NCI-H2196 (cell line): ENCODE measurements at regions not wholly inside any gene's neighbourhood (a gene's known extent, or its start where the extent isn't known, plus 50 kb on each side); places are given as distances from the start of the nearest gene placed in this dataset.

Experiments
- DNase-seq: peaks from one replicate; lab custom pipeline; 2025; ENCODE audit not compliant: unreplicated experiment; lab: John Stamatoyannopoulos, UW

- no peak for DNase-seq
Measured at GRCh38 chr6:11332463-11332862, 100.0 kb upstream of the NEDD9 start.

- DNase-seq: no peak
Measured at GRCh38 chr6:11331111-11331510, 98.6 kb upstream of the NEDD9 start.

- no peak for DNase-seq
Measured at GRCh38 chr6:11330413-11330760, 97.9 kb upstream of the NEDD9 start.

GRCh38 chr6:11329726-11330412 lies 97.4 kb upstream of the NEDD9 start:
- DNase-seq: no peak

GRCh38 chr6:11328613-11329247 lies 96.3 kb upstream of the NEDD9 start:
- no peak for DNase-seq

- no peak for DNase-seq
Measured at GRCh38 chr6:11327961-11328360, 95.5 kb upstream of the NEDD9 start.

GRCh38 chr6:11326116-11326515 lies 93.6 kb upstream of the NEDD9 start:
- no peak for DNase-seq

GRCh38 chr6:11324453-11325015 lies 92.1 kb upstream of the NEDD9 start:
- no peak for DNase-seq

- no peak for DNase-seq
Measured at GRCh38 chr6:11323666-11324452, 91.4 kb upstream of the NEDD9 start.

GRCh38 chr6:11322252-11322885 lies 89.9 kb upstream of the NEDD9 start:
- DNase-seq: no peak

GRCh38 chr6:11320914-11321597 lies 88.6 kb upstream of the NEDD9 start:
- no peak for DNase-seq

- no peak for DNase-seq
Measured at GRCh38 chr6:11318835-11319813, 86.7 kb upstream of the NEDD9 start.

GRCh38 chr6:11317885-11318771 lies 85.7 kb upstream of the NEDD9 start:
- peak; percentile 25 for DNase-seq

- DNase-seq: no peak
Measured at GRCh38 chr6:11315743-11316437, 83.4 kb upstream of the NEDD9 start.

GRCh38 chr6:11313207-11313606 lies 80.7 kb upstream of the NEDD9 start:
- no peak for DNase-seq

GRCh38 chr6:11311970-11312369 lies 79.5 kb upstream of the NEDD9 start:
- DNase-seq: no peak

GRCh38 chr6:11309947-11310665 lies 77.6 kb upstream of the NEDD9 start:
- DNase-seq: no peak
